Psoas muscle (tissue), 7 donors: ENCODE measurements at regions not wholly inside any gene's neighbourhood (a gene's known extent, or its start where the extent isn't known, plus 50 kb on each side); places are given as distances from the start of the nearest gene placed in this dataset.

Experiments
- ATAC-seq, 4 donors: fragments of 200-7000 bp; cut with Tn5 transposase; one replicate each; pipeline ENCODE4 v1.9.1; 2020; ENCODE audit warnings: moderate library complexity in 3 of 4, mild to moderate bottlenecking in 2 of 4
- DNase-seq, 2 donors: peaks; one replicate each; pipeline ENCODE4 v3.0.0-alpha.2; 2020
- H3K27ac ChIP-seq: fragments of 200-600 bp; one replicate; pipeline ENCODE4 v1.8.0; 2022
- H3K27me3 ChIP-seq, 3 donors: fragments of 200-600 bp in 1 of 3; one replicate each; pipeline versions ENCODE4 v1.6.1 to v1.8.0; 2013 to 2022; ENCODE audit warnings: low read length in 2 of 3, mild to moderate bottlenecking in 2 of 3, moderate library complexity in 1 of 3; ENCODE audit not compliant: insufficient read depth in 3 of 3
- H3K36me3 ChIP-seq, 2 donors: fragments of 200-600 bp in 1 of 2; one replicate each; pipeline versions ENCODE4 v1.6.1 to v1.8.0; 2013 to 2022; ENCODE audit warnings: low read depth in 1 of 2, mild to moderate bottlenecking in 1 of 2, moderate library complexity in 1 of 2; ENCODE audit not compliant: insufficient read depth in 1 of 2
- H3K4me1 ChIP-seq: fragments of 200-600 bp; one replicate; pipeline ENCODE4 v1.8.0; 2022
- H3K4me3 ChIP-seq: fragments of 200-600 bp; one replicate; pipeline ENCODE4 v1.8.0; 2022; ENCODE audit warnings: mild to moderate bottlenecking
- H3K9me3 ChIP-seq: fragments of 200-600 bp; one replicate; pipeline ENCODE4 v1.8.0; 2022
- WGBS, 3 donors: extraction: QIAGEN DNeasy Blood & Tissue Kit; methylation state at CpG; one replicate each; pipeline versions ENCODE4 v1.1.6 to v1.1.7; 2013; 5-methylcytosine and 5-hydroxymethylcytosine counted together
- intact Hi-C, 2 donors: fragments of 100-400 bp; cut with DNase I; formaldehyde crosslinking; loops; one replicate each; pipeline versions ENCODE4 v1.11.0 to v1.14.2; 2022
- TF ChIP-seq, protein P1 (sequence below): fragments of 200-600 bp; IDR thresholded peaks from one replicate; pipeline ENCODE4 v1.8.0; 2022; ENCODE audit warnings: antibody characterized with exemption
- donor health status: healthy with polysubstance abuse.
- donor health status: DM: no; HTN: no; CAD: no; lungs with moderate emphysema.
- donor health status: Bipolar disorder and iron deficiency.
- donor health status: healthy.
- donor health status: DM: yes; HTN: yes; CAD: no.
- donor health status: DM: no; HTN: no; CAD: no.
- donor health status: DM: yes; HTN: yes; CAD: no.

DNA sequence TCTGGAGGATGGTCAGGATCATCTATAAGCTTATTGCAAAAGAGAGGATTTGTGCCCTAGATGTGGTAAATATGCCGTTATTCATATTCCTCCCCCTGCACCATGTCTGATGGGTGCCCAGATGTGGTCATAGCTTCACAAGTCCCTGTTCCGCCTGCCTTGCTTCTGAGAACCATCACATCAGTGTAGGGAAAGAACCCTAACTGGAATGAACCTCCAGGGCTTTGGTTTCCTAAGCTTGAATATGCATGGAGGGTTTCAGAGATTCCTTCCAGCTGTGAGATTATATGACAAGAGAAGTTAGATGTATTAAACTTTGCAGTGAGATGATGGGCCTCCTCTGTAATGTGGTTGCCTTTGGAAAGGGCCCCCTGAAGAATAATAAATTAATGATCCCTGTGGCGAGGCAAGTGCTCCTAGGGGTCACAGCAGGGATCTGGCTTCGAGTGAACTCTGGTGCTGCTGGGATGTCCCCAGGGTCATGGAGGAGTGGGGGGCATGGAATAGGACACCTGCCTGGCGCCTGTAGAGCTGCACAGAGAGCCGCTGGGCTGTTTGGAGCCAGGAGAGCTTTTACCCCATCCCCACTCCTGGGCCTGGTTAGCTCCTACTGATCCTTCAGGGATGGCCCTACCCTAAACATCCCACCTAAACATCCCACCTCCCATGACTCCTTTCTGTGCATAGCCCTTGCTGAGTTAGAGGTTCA, 56.0 kb upstream of the IRS2 start:
- ATAC-seq (no peak), DNase-seq (no peak)
- intact Hi-C loops: no loop called here
- Histone ChIP-seq H3K36me3 (no peaks in the 10 kb centered on the region), H3K27ac (no peak overlapping the region), H3K4me3 (no peak overlapping the region), H3K4me1 (peaks cover 4% of the 10 kb centered on the region), H3K9me3 (no peaks in the 10 kb centered on the region), H3K27me3 (peaks cover 0 to 5% (median 0%) of the 10 kb centered on the region in 3 donors)
- WGBS, 3 donors: 73 to 80% (median 77%) methylated on average over 6 of the region's 6 CpGs
- TF ChIP-seq, protein P1, sequence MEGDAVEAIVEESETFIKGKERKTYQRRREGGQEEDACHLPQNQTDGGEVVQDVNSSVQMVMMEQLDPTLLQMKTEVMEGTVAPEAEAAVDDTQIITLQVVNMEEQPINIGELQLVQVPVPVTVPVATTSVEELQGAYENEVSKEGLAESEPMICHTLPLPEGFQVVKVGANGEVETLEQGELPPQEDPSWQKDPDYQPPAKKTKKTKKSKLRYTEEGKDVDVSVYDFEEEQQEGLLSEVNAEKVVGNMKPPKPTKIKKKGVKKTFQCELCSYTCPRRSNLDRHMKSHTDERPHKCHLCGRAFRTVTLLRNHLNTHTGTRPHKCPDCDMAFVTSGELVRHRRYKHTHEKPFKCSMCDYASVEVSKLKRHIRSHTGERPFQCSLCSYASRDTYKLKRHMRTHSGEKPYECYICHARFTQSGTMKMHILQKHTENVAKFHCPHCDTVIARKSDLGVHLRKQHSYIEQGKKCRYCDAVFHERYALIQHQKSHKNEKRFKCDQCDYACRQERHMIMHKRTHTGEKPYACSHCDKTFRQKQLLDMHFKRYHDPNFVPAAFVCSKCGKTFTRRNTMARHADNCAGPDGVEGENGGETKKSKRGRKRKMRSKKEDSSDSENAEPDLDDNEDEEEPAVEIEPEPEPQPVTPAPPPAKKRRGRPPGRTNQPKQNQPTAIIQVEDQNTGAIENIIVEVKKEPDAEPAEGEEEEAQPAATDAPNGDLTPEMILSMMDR: no peak

DNA sequence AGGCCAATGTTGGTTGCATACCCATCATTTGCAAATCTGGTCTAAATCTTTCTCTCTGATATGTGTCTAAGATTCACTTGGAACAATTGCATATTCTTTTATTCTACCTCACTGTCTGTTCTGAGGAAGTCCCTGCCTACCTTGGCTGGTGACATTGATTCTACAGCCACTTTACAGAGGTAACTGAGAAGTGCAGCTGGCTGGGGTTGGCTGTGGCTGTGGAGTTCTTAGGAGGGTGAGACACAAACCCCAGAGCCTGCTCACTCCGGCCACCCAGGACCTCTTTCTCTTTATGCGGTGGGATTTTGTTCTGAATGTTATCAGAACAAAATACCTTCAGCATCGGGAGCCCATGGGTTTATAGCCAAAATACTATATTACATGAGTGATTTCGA, 54.5 kb upstream of the IRS2 start:
- Histone ChIP-seq H3K4me3 (no peak overlapping the region), H3K4me1 (peaks cover 4% of the 10 kb centered on the region), H3K27ac (no peak overlapping the region), H3K36me3 (no peaks in the 10 kb centered on the region), H3K9me3 (no peaks in the 10 kb centered on the region), H3K27me3 (peaks cover 0 to 5% (median 0%) of the 10 kb centered on the region in 3 donors)
- intact Hi-C loops: loop anchor here in 1 of 2 donors (2.0 kb wide), 1 partner anchor 46 kb away; no protein-coding TSS in a partner anchor
- ATAC-seq (peak; percentile 34 to 68 (median 52)), DNase-seq (no peak)
- 78 to 89% (median 81%) methylated on average over 4 of the region's 4 CpGs for WGBS, 3 donors
- TF ChIP-seq, protein P1: no peak

DNA sequence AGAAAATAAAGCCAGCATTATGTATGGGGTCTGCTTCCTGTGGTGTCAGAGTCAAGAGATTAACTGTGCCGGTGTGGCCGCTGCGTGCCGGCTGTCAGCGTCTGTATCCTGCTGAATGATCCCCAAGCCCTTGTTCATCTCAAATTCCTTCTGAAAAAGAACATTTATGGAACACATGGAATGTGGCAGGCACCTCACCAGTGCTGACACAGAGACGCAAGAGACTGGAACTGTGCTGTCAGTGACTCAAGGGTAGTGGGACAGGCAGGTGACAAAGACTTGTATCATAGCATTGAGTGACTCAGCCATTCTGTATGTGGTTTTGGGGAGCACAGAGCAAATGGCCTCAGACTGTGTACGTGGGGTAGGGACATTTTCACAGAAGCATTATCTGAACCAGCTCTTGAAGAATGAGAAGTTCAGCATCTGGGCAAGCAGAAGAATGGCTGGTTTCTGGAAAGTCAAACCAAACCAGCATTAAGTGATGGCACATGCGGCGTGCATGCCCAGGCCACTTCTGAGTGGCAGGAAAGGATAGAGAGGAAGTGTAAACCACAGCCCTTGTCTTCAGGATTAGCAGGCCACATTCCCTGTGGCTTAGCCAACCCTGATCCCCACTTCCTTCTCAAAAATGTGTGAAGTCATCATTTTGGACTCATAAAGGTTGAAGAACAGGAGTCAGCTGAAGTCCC, 54.0 kb upstream of the IRS2 start:
- H3K9me3 ChIP-seq: no peaks in the 10 kb centered on the region
- TF ChIP-seq, protein P1: no peak
- no peaks in the 10 kb centered on the region for H3K36me3 ChIP-seq
- peaks cover 0 to 5% (median 0%) of the 10 kb centered on the region in 3 donors for H3K27me3 ChIP-seq
- no peak for DNase-seq
- no peak overlapping the region for H3K4me3 ChIP-seq
- H3K4me1 ChIP-seq: peaks cover 4% of the 10 kb centered on the region
- WGBS, 3 donors: 27 to 46% (median 37%) methylated on average over 9 of the region's 9 CpGs
- intact Hi-C loops: loop anchor here in 1 of 2 donors (2.0 kb wide), 1 partner anchor 46 kb away; no protein-coding TSS in a partner anchor
- no peak overlapping the region for H3K27ac ChIP-seq
- ATAC-seq: peak; percentile 66 to 94 (median 84)

DNA sequence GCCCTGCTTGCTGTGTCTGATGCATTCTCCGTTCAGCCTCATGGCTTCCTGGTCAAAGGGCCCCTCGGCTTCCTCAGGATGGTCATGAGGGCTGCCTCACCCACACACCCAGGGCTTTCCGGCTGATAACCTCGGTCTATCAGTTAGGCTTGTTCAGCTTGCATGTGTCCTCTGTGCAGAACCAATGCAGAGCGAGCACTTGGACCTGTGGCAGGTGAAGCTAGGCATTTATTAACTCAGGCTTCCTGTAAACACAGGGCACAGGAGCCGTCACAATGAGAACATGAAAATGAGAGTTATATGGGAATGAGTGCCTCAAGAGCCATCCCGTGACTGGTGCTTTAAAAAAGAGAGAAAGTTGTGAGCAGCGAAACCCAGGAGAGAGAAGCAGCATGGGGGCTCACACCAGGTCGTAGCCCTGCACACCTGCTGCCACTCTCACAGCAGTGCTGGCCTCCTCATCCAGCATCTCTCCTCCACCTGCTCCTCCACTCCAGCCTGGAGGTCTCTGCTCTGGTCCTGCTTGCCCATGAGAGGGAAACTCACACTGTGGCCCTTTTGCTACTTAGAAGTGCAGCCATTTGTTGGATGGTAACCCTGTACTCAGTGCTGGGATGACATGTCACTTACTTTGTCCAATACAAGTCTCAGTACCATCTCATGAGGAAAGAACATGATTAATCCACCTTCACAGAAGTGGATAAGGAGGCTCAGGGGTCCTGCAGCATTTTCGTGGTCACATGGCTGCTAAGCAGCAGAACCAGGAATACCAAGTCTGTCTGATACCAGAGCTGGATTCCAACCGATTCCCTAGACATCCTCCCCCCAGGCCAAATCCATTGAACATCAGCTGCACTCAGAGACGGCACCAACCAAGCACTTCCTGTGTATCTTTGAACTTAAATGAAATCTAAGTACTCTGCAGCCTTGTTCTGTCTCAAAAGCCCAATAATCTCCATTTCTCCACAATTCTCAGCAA, 50.5 kb upstream of the IRS2 start:
- DNase-seq (no peak), ATAC-seq (no peak)
- Histone ChIP-seq H3K4me1 (no peaks in the 10 kb centered on the region), H3K27me3 (no peaks in the 10 kb centered on the region), H3K4me3 (no peak overlapping the region), H3K27ac (no peak overlapping the region), H3K36me3 (no peaks in the 10 kb centered on the region), H3K9me3 (no peaks in the 10 kb centered on the region)
- WGBS, 3 donors: 69 to 77% (median 76%) methylated on average over 12 of the region's 12 CpGs
- intact Hi-C loops: no loop called here
- TF ChIP-seq, protein P1: no peak
